ENCODE measurements at regions not wholly inside any gene's neighbourhood (a gene's known extent, or its start where the extent isn't known, plus 50 kb on each side); places are given as distances from the start of the nearest gene placed in this dataset.

DNA sequence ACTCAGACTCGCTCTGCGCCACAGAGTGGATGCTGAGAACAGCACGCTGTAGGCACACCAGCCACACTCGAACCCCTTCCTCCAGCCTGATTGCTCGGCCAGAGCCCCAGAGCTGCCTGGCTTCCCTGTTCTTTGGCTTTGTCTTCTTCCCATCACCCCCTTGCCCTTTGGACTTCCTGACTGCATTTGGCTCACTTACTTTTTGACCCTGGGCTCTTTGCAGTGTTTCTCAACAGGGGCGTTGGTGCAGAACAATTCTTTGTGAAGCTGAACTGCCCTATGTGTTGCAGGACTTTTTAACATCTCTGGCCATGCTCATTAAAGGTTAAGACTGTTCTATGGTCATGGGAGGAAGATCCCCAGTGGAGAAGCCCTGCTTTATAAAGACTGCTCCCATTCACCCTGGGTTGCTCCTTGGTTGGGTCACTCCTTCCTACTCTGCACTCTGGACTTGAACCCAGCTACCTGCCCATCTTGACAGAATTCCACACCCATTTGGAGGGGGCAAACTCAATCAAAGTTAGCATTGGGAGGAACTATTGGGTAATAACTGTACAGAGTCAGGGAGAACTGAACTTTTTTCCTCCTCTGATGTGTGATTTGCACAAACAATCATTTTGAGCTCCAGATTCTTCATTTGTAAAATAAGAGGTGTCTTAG, 127.7 kb upstream of the PLEKHG7 start:
- no peak for DNase-seq

DNA sequence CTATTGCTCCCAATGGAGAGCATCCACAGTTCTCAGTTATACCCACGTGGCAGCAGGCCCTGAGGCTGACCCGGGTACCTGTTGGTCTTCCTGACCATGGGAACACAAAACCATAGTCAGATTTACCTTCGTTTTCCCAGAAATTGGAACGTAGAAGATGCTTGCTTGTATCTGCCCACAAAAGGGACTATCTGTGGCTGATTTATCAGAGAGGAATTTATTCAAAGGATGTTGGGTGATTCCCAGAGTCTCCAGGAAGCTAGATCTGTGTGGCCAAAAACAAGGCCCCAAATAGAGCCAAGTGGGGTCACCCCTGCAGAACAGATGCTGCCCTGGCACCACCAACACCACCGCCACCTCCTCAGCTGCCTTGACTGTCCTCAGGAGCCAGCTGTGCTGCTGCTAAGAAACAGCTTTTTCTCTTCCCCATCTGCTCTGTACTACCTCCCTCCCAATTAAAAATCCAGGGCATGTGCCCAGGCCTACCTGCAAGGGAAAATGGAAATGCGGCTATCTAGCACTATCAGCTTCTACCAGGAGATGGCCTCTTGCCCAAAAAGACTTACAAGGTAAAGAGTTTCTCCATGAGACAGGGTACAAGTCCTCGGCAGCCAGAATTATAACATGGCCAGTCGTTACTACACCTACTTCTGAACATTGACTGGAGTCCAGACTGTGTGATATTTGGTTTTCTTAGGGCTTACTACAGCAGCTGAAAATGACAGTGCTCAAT, 128.6 kb upstream of the PLEKHG7 start:
- peak; percentile 68 for DNase-seq

DNA sequence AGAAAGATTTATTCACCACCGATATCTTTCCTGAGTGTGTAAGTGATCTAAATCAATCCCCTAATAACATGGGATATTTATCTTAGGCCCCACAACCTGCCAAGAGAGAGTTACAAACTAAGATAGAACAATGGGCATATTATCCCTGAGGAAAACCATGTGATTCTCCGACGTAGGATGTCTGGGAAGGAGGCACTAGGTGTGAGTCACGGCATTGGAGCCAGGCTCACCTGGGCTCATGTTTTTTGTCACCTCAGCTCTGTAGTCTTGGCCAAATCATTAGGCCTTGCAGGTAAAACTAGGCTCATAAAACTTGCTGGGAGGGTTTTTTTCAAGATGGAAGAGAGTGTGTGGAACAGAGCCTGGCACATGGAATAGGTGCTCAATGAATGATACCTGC, 129.7 kb upstream of the PLEKHG7 start:
- DNase-seq: no peak

DNA sequence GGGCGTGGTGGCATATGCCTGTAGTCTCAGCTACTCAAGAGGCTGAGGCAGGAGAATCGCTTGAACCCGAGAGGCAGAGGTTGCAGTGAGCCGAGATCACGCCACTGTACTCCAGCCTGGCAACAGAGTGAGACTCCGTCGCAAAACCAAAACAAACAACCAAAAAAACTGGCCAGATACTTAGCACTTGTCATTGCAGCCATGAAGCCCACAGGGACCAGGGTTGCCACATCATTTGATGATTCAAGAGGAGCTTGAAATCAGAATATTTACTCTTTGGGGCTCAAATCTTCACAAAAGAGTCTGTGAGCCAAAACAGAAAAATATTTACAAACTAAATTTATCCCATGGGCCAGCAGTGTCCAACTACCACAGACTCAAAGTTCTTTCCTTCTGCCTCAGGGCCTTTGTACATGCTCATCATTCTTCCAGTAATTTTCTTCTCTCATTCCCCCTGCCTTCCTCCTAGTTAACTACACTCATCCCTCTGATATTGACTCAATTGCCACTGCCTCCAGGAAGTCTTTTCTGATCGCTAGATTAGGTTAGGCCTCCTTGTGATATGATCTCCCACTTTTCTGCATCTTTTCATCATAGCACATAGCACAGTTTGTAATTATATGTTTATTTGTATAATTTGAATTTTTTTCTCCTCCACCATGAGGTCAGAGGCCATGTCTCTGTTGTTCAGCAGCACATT, 130.8 kb upstream of the PLEKHG7 start:
- no peak for DNase-seq

DNA sequence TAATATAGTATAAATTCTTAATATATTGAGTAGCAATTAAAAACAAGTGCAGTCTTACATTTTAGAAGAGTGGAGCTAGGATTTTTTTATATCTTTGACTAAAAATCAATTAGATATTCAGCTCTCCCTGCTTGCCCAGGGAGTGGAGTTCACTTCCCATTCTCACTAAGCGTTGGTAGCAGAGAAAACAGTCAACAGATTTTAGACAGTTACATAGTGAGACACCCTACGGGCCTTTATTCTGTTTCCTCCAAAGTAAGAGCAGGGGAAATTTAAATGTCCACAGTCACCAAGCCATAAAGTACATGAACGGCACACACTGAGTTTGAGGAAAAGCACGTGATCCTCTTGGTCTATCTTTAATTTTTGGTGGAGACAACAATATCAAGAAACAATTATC, 131.6 kb upstream of the PLEKHG7 start:
- no peak for DNase-seq

DNA sequence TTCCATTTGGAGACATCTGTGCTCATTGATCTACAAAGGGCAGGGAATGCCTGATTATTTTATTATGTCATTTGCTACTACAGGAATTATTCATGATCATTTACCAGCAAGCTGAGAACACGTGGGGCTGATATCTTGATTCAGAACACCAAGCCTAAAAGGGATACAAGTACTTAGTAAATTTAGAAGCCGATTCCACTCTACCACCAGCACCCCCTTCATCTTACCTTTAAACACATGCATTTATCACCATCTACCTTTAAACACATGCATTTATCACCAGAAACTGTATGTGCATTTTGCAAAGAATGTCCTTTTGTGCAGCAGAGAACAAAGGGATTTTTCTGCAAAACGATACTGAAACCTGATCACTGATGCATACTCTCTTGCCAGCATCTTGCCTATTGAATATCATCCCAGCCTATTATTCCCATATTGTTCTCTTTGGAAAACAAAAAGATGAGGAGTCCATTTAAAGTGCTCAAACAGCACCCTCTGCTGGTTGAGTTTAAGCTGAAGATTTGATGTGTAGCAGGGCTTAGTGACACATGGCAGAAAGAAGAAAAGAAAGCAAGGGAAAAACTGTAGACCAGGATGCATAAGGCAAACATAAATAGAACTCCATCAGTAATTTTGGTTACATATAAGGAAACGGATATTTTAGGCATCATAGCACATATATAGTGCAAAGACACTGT, 132.6 kb upstream of the PLEKHG7 start:
- peak; percentile 86 for DNase-seq

DNA sequence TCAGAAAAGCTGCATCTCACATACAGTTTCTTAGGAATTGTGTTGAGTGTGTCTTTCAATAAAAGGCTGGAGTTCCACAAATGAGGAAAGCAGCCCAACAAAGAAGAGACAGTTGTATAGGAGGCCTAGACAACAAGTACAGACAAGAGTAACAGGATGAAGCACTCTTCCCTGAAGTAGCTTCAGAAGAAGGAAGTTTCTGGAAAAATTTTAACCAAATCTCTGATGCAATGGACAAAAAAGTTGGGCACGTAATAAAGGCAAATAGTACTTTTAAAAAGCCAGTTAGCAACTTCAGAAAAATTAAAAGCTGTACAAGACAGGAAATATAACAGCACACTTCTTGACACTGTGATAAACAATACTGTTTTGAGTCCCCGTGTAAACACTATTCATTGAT, 134.1 kb upstream of the PLEKHG7 start:
- DNase-seq: no peak

DNA sequence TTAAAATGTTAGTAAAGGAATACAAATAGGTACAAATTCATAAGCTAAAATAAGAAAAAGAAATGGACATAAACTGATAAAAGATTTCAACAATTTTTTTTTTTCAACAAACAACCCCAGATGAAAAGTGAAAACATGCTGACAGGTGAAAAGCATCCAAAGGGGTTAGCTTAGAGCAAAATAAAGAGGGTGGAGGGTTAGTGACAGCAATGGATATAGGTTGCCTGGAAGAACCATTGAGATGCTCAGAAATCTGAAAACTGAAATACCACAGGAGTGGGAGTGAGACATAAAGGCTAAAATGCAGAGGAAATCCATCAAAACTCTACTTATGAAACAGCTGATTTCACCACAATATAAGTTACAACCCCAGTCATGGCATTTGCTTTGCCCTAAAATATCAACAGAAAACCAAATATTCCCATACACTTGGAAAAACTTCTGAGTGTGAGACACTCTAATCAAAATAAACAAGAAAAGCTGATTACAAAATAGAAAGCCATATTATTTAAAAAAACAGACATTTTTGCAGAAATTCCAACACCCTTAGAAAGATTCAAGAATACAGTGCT, 136.3 kb upstream of the PLEKHG7 start:
- DNase-seq: no peak

DNA sequence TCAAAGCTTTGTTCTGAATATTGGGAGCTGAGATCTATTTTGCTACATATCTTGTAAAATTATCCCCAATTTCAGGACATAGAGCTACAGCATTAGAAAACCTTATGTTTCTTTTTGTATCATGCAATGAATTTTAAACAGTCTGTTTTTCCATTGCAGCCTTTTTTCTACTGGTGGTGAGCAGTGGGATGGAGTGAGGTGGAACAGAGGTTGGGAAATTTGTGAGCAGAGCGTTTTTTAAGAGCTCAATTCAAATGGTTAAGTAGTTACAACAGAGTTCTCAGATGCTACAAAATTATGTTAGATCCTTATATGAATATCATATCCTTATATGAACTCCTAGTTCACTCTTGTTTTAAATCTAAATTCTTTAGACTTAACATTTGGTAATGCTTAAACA, 139.0 kb upstream of the PLEKHG7 start:
- DNase-seq: no peak

DNA sequence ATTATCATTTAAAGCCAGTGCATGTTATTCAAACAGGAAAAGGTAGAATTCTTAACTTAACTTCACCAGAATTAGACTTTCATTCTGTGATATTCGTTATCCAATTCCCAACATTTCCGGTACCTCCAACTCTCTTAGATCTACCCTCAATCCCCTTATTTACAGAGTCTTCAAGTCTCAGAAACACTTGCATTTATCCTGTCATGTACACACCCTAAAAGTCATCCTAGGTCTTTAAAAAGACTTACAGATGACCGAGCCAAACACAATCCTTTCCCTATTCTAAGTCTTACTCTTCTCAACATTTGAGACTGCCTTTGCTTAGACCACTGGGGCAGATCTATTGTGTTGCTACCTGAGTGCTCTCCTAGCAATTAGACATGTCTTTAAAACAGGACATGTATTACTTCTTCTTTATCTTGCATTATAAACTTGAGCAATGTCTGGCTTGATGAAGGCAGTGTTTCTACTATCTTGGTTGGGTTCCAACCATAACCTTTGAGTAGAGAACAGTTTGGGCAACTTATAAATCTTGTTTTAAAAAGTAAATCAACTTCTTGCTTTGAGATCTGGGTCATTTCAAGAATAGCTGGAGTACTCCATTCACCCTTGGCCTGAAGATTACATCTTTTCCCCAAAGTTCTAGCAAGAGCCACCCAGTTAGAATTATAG, 140.6 kb upstream of the PLEKHG7 start:
- DNase-seq: no peak

DNA sequence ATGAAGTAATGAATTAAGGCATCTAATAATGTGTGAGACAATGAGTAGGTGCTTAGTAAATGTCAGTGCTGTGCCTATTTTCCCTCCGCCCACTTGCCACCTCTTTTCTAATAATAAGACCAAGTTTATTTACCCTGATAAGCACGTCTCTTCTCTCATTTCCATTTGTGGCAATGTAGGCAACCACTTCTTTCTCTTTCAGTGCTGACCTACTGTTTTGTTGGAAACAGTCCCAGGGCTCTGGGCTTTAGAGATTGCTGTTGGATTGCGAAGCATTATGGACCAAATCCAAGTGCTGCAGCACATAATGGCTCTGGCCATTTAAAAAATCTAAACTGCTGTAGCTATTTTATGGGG, 141.3 kb upstream of the PLEKHG7 start:
- DNase-seq: peak; percentile 77

DNA sequence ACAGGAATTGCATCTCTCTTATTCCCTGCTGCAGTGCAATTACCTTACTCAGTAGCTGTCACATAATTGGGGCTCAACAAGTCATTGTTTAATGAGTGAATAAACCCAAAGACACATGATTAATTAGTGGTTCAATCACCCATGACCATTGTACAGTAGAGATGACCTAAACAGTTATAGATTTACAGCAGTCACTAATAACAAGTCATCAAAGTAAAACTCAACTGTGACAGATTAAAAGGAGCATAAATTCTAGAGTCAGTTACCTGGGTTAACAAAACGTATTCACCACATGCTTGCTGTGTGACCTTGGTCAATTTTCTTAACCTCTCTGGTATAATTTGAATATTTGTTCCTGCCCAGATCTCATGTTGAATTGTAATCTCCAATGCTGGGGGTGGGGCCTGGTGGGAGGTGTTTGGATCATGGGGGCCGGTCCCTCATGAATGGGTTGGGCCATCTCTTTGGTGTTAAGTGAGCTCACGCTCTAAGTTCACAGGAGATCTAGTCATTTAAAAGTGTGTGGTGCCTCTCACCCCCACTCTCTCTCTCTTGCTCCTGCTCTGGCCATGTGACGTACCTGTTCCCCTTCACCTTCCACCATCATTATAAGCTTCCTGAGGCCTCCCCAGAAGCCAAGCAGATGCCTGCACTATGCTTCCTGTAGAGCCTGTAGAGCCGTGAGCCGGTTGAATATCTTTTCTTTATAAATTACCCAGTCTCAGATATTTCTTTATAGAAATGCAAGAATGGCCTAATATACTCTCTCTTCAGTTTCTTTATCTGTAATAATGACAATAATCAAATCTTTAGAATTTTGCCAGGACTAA, 141.9 kb upstream of the PLEKHG7 start:
- no peak for DNase-seq

DNA sequence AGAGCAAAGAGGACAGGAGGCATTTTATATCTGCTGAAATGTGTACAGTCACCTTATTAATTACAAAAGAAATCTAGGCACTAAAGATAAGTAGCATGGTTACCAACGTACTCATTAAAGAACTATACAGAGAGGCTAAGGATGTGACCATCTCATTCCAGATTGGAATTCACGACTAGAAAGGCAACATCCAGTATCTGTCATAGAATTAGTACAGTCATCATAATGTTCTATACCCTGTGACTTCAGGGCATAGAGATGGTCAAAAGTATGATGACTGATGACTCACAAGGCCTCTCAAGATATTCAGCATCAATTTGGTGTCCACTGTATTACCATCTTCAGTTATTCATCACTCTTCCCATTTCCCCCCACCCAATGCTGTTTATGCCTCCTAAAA, 144.0 kb upstream of the PLEKHG7 start:
- DNase-seq: no peak

DNA sequence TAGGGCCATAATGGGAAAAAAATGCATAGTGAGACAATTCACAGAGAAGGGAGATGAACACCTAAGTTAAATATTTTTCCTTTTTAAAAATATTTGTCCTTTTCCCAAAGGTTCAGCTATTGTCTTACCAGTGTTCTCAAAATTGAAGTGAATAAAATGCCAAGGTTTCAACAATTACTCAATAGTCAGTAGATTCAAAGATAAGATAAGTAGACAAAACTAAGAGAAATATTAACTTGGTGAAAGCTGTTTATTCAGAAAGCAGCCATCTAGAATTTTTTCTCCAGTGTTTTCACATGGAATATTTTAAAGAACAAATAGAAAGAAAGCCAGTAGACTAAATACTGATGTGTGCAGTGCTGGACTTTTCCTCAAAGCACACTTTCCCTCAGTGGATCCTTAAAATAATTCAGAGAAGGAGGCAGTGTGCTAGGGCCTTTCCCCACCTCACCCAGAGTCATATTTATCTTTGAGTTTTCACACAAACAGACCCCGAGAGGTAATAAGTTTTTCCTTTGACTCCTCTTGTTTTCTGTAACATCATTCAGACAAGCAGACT, 144.5 kb upstream of the PLEKHG7 start:
- no peak for DNase-seq

DNA sequence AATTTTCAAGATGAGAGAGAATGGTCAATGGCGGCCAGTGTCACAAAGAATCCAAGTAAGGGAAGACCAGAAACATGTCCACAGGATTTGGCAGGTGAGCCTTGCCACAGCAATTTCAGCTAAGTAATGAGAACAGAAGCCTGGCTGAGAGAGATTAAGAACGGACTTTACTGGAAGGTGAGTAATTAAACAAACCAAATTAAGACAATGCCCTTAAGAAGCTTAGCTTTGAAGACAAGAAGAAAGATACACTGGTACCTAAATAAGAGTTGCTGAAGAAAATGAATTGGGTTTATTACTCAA, 145.4 kb upstream of the PLEKHG7 start:
- DNase-seq: no peak

DNA sequence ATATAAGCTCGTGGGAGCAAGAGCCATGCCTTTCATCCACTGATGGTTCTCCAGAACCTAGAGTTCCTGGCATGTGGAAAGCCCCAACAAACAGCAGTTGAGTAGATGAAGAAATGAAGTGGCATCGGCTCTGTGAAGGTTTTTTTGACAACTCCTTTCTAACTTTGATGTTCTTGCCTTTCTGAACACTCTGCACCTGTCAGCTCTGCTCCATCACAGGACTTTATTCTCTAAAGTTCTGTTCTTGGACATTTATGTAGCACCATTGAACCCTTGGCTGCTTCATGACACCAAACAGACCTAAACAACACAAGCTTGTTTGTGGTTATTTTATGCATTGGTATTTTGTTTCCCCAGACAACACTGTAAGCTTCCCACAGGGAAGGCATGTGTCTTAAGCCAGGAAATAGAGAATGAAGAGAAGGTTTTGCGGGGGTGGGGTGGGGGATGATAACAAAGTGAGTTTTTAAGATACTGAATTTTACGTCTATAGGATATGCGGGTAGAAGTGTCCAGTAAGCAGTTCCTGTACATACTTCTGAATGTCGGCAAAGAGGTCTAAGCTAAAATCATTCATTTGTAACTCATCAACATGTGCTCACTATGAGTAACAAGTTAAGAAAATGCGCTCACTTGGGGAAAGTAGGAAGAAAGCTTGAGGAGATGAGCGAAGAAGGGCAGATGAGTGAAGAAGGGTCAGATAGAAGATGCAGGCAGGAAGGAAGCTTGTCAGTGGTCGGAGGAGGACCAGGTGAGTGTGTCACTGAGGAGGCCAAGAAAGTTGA, 146.0 kb upstream of the PLEKHG7 start:
- DNase-seq: no peak

DNA sequence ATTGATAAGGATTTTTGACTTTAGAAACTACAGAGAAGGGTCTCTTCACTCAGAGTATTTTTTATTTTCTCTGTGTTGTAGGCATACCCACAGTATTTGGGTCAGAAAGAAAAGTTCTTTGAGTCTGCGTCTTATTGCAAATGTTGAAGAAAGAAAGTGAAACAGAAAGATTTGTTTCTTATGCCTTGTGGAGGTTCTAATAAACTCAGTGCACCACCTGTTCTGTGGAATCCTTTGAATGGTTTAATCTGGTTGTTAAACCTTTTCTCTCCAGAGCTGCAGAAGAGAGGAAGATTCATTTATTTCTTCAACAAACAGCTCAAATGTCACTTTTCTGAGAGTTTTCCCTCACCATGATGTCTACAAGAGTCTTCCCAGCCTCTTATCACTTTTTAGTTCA, 146.6 kb upstream of the PLEKHG7 start:
- DNase-seq: no peak

DNA sequence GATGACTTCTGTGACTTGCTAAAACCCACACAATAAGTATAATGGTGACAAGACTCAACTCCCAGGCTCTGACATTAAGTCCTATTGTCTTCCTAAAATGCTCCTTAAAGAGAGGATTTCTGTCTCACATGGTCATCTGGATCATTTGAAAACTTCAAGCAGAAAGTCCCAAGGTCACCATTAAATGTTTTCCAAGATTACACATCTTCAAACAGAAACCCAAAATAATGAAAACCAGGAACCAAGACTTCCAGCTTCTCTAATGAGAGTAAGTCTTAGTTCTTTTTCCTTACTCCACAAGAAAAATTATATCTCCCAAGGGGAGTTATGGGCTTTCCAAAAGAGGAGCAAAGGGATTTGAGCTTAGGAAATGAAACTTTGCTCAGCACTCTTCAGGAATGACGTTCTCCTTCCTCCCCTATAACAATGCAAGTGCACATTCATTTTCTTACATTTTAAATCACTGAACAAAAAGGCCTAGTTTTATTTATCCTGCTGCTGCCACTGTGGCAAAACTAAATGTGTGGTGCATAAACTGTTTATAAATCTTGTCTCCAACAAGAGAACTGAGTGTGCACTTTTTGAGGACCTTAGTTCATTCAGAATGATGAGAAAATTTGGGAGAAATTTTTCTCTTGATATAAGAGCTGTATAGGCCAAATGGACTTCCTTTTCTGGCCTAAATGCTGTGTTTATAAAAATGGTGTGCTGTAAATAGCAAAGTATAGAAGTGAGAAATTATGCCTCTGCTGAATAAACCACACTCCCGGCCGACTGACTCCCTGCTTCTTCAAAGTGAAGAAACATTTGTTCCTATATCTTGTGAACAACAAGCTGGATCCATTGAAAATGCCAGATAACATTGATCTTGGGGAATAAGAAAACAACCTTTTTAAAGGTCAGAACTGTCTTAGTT, 148.4 kb upstream of the PLEKHG7 start:
- no peak for DNase-seq

DNA sequence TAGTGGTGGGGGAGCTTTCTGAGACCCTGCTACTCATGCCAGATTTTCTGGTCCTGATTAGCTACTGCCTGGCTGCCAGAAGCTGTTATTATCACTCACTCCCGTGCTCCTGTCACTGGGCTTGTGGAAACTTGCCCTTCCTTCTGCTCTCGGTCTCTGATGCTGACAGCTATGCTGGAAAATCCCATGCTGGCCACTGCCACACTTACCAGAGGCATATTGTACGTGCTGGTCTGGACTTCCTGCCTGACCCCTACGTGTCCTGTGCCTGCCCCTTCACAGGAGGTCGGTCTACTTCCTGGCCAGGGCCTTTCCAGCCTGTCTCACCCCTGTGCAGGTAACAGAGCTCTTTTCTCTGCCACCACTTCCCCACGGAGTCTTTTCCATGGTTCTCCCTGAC, 149.4 kb upstream of the PLEKHG7 start:
- peak; percentile 43 for DNase-seq

All from NCI-H345 (cell line).